ENCODE measurements at regions not wholly inside any gene's neighbourhood (a gene's known extent, or its start where the extent isn't known, plus 50 kb on each side); places are given as distances from the start of the nearest gene placed in this dataset.
"Not testable (repeated sequence)": the region's sequence is repeated elsewhere in the genome, so short reads cannot be mapped to it uniquely, and the experiment has no call there.

DNA sequence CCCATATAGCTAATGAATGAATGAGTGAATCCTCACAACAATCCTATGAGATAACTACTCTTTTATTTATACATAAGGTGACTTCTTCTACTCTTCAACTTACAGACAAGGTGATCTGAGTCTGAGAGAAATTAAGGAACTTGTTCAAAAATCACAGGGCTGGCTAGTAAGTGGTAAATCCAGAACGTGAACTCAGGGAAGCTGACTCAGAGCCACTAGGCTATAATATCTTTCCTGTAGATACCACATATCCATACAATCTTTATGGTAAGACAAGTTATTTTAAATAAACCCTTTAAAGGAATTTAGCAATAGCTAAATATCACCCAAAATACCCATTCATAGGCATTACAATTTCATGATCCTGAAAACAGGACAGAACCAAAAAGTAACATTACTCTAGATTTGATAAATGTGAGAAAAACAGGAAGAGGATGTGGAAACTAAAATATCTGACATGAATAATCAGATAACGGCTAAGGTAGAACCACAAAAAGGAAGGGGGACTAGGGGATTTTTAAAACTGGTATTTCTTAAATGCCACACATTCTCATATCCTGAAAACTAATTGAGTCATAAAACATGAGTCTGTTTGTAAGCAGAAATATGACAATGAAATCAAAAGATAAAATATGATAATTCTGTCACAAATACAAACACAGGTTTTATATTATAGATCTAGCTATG, 119.7 kb downstream of the NBPF8 start:
- H3K27ac Mint-ChIP-seq, result peak overlapping the region; percentile 89

DNA sequence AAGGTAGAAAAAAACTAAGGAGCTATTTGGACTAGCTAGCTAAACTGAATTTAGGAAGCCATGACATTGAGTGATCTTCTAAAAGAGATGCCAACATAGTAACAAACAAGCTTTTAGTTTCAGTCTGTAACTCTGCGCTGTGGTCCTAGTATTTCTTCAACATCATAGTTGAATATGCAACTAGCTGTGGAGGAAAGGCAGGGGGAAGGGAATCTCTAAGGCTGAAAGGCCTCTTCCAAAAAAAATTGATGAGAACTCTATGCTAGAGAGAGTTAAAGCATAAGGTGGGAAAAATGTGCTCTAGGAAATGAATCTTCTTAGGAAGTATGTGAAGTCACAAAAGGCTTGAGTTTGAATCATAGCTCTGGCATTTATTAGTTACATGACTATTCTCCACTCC, 120.2 kb downstream of the NBPF8 start:
- ATAC-seq, result peak; percentile 86
- Mint-ChIP-seq H3K4me1 (peaks cover 11% of the 10 kb centered on the region), H3K4me3 (peak overlapping the region; percentile 58), H3K27ac (peak overlapping the region; percentile 89)
- H3K27me3 Mint-ChIP-seq, H3K36me3 Mint-ChIP-seq, H3K9me3 Mint-ChIP-seq: not testable (repeated sequence)

More for the DNA sequence above, 119.7 kb downstream of the NBPF8 start:
- H3K27me3 Mint-ChIP-seq, H3K36me3 Mint-ChIP-seq, H3K9me3 Mint-ChIP-seq: not testable (repeated sequence)
- Mint-ChIP-seq H3K4me1 (peaks cover 11% of the 10 kb centered on the region), H3K4me3 (peak overlapping the region; percentile 58)
- peak; percentile 93 for ATAC-seq

DNA sequence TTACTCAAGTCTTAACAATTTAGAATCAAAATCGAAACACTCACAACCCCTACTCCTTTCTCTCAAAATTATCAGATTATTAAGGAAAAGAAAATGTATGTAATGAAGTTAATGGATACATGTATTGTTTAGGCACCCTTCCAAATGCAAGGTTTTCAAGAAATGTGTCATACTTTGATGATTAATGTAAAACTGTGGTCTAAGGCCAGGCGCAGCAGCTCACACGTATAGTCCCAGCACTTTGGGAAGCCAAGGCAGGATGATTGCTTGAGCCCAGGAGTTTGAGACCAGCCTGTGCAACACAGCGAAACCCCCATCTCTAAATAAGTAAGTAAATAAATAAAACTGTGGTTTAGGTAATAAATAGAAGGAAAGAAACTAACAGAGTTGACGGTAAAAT, 126.6 kb downstream of the NBPF8 start:
- not testable (repeated sequence) for H3K27me3 Mint-ChIP-seq, H3K27ac Mint-ChIP-seq, H3K4me1 Mint-ChIP-seq, ATAC-seq, H3K36me3 Mint-ChIP-seq, H3K4me3 Mint-ChIP-seq, H3K9me3 Mint-ChIP-seq

DNA sequence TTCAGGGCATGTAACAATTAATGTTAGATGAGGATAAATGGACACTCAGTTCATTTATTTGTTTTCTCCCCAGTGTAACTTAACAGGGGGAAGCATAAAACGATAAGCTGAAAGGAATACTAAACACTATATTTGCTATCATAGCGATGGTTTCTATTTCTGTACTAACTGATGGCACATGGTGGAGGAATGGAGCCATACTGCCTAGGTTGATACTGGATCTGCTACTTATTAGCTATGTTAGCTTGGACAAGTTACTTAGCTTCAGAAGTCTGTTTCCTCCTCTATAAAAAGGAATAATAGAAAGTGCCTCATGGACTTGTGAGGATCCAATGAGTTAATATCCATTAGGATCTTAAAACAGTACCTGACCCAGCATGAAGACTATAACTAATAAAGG, 127.5 kb downstream of the NBPF8 start:
- not testable (repeated sequence) for H3K4me1 Mint-ChIP-seq, H3K27me3 Mint-ChIP-seq, H3K27ac Mint-ChIP-seq, H3K9me3 Mint-ChIP-seq, H3K36me3 Mint-ChIP-seq, H3K4me3 Mint-ChIP-seq, ATAC-seq

DNA sequence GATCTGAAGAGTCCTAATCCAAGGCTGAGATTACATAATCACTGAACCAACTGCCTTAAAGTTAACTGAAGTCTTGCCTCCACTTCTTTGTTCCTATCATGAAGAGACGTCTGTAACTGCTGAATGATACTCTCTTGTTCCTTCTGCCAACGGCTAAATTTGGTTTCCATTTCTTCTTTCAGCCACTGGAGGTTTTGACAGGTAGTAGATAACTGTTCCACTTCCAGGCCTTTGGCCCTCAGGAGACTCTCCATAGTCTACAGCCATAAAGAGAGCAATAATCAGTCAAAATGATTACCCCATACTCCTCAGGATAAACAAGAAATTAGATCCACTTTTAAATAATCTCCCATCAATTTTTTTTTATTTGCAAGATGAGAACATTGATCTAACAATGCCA, 128.1 kb downstream of the NBPF8 start:
- H3K4me1 Mint-ChIP-seq, H3K27ac Mint-ChIP-seq, ATAC-seq, H3K4me3 Mint-ChIP-seq, H3K27me3 Mint-ChIP-seq, H3K9me3 Mint-ChIP-seq, H3K36me3 Mint-ChIP-seq: not testable (repeated sequence)

DNA sequence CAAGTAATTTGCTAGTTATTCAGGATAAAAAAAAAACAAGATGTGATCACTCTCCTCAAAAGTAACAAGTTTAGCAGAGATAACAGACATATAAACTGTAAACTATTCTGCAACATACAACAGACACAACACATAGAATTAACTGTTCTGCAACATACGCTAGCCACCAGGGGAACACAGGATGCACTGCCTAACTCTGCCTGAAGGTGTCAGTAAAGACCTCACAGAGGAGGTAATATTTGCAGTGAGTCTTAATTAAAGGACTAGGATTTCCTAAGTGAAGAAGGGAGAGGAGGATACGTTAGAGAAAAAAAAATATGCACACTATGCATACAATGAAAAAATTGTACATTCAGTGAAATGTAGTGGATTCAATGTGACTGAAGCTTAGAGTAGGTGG, 129.6 kb downstream of the NBPF8 start:
- not testable (repeated sequence) for H3K4me3 Mint-ChIP-seq, H3K27ac Mint-ChIP-seq, H3K36me3 Mint-ChIP-seq, H3K27me3 Mint-ChIP-seq, H3K4me1 Mint-ChIP-seq, H3K9me3 Mint-ChIP-seq
- peak; percentile 76 for ATAC-seq

DNA sequence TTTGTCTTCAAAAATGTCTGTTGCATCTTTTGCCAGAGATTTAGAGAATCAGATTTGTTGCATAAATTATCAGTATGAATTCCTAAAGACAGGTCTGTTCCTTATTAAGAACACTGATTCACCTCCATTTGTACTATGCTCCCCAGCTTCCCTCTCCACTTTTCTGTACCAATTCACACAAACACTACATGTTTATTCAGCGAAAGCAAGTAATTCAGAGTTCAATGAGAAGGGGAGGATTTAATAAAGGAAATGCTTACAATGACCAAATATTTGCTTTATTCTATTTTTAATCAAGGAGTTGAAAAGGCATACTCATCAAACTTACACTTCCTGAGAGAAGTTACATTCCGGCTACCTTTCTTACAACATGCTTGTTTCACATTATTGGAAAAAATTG, 135.5 kb downstream of the NBPF8 start:
- not testable (repeated sequence) for H3K4me3 Mint-ChIP-seq, H3K4me1 Mint-ChIP-seq, ATAC-seq, H3K27ac Mint-ChIP-seq, H3K9me3 Mint-ChIP-seq, H3K27me3 Mint-ChIP-seq, H3K36me3 Mint-ChIP-seq

DNA sequence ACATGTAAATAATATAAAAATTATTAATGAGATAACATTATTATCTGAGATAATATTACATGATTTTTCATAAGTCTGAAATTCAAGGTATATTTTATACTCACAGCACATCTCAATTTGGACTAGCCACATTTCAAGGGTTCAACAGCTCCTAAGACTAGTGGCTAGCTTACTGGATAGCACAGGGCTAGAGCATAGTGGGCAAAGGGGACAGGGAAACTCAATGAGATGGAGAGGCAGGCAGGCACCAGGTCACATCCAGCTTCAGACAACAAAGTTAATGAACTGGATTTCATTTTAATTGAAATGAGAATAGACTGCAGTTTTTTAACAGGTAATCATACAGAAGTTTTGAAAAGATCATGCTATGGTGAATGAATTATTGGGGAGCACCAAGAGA, 137.4 kb downstream of the NBPF8 start:
- H3K36me3 Mint-ChIP-seq, H3K4me1 Mint-ChIP-seq, H3K4me3 Mint-ChIP-seq, H3K9me3 Mint-ChIP-seq, ATAC-seq, H3K27ac Mint-ChIP-seq, H3K27me3 Mint-ChIP-seq: not testable (repeated sequence)

DNA sequence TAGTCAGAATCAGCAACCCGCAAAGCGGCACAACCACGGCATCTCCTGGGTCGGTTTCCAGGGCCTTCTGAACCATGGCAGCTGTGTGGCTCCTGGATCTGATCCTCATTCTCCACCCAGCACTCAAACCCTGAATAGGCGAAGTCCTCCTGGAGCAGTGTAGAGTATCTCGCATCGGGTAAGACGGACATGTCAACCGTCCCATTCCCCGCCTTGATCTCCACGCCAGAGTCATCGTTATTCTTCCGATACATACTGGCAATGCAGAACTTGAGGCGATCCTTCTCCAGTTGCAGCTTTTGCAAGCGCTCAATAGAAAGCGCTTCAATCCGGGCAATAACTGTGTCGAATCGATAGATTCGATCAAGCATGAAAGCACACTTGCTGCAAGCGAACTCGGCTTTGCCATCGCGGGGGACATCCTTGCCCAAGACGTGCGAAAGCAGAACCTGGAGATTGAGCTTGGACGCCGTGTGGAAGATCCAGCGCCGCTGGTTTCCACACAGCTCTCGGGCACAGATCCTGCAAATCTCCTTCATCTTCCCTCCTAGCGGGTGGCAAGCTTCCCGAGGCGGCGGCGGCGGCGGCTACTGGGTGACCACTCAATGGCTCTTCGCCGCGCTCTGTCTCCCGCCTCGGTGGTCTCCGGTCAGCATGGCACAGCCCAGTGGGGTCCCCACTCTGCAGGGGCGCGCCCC, 142.9 kb downstream of the NBPF8 start:
- not testable (repeated sequence) for H3K9me3 Mint-ChIP-seq, H3K36me3 Mint-ChIP-seq, ATAC-seq, H3K4me1 Mint-ChIP-seq, H3K27ac Mint-ChIP-seq, H3K4me3 Mint-ChIP-seq, H3K27me3 Mint-ChIP-seq

DNA sequence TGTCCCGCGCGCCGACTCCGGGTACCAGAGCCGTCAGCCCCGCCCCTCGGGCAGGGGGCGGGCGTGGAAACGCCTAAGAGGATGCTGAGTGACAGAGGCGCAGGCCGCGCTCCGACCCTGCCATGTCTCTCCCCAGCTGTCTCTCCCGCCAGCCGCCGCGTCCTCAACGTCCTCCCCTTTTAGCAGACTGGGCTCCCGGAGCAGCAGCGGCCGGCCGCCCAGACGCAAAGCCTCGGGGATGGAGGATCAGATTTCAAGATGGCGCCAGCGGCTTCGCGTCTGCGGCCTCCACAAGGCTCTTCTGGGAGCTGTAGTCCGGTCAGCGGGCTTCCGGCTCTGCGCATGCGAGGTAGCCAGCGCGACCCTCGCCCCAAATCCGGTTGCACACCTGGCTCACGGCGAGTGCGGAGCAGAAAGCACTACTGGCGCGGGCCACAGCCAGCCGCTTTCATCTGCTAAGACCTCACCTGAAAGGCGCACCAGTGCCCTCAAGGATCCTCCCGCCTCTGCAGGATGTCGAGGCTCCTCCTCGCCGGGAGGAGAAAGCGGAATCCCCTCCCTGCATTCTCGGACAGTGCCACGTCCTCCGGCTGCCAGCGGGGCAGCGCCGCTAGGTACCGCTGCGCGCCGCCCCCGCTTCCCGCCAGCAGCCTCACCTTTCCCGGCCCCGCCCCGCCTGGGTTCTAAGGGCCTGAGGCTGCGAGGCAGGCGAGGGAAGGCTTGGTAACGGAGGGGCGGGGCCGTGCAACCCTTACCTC, 143.6 kb downstream of the NBPF8 start:
- not testable (repeated sequence) for H3K27me3 Mint-ChIP-seq, H3K27ac Mint-ChIP-seq, H3K4me1 Mint-ChIP-seq, H3K36me3 Mint-ChIP-seq, H3K9me3 Mint-ChIP-seq
- H3K4me3 Mint-ChIP-seq, result peak overlapping the region; percentile 85
- peak; percentile 93 for ATAC-seq

DNA sequence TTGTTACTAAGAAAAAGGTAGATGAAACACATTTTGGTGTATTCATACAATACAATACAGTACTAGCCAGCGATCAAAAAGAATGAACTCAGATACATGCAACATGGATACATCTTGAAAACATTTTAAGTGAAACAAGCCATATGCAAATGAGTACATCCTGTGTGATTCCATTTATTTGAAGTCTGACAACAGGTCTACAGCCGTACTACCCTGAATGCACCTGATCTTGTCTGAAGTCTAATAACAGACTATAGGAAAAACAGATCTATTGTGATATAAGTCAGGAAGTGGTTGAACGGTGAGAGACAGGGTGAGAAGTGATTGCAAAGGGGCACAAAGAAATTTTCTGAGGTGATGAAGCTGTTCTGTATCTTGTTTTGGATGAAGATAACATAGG, 146.9 kb downstream of the NBPF8 start:
- not testable (repeated sequence) for H3K4me1 Mint-ChIP-seq, H3K27ac Mint-ChIP-seq, H3K4me3 Mint-ChIP-seq, H3K27me3 Mint-ChIP-seq, H3K36me3 Mint-ChIP-seq, H3K9me3 Mint-ChIP-seq, ATAC-seq

DNA sequence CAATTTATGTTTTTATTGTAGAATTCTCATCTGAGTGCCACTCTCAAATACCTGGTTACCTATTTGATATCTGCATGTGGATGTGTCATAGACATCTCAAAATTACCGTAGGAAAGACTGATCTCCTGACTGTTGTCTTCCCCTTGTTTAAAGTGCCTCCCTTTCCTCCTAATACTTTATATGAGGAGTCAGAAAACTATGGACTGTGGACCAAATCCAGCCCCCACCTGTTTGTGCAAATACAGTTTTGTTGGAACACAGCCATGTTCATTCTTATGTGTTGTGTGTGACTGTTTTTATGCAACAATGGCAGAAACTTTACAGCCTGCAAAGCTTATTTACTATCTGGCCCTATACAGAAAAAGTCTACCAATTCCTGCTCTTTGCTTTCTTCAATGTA, 150.6 kb downstream of the NBPF8 start:
- H3K4me1 Mint-ChIP-seq, H3K27me3 Mint-ChIP-seq, H3K36me3 Mint-ChIP-seq, H3K4me3 Mint-ChIP-seq, H3K9me3 Mint-ChIP-seq, H3K27ac Mint-ChIP-seq, ATAC-seq: not testable (repeated sequence)

DNA sequence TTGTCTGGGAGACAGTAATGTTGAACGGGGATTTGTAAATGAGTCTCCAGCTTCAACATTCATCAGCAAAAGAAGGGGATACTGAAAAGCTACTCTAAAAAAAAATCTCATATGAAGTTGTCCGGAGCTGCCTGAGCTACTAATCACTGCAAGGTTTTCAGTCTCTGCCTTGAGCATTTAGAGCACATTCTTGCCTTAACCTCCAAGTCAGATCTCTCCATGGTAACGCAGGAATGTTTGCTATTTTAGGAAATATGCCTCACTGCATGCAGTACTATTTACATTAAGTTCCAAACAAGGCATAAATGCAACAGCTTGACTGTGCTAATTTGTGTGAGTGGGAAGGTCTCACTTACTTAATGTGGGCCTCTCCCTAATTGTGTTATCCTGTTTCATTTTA, 152.8 kb downstream of the NBPF8 start:
- H3K27ac Mint-ChIP-seq, H3K4me3 Mint-ChIP-seq, ATAC-seq, H3K9me3 Mint-ChIP-seq, H3K4me1 Mint-ChIP-seq, H3K36me3 Mint-ChIP-seq, H3K27me3 Mint-ChIP-seq: not testable (repeated sequence)

DNA sequence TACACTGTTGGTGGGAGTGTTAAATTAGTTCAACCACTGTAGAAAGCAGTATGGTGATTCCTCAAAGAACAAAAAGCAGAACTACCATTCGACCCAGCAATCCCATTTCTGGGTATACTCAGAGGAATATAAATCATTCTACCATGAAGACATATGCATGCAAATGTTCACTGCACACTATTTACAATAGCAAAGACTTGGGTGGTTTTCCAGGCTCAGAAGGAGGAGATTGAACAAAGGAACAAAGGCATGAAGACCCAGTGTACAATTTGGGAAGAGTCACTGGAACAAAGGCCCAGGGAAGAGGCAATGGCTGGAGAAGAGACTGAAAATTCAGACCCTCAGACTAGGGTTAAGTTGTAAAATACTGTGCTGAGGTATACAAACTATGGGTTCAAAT, 148.5 kb upstream of the NBPF26 start:
- H3K4me3 Mint-ChIP-seq, H3K27me3 Mint-ChIP-seq, ATAC-seq, H3K27ac Mint-ChIP-seq, H3K4me1 Mint-ChIP-seq, H3K36me3 Mint-ChIP-seq, H3K9me3 Mint-ChIP-seq: not testable (repeated sequence)

DNA sequence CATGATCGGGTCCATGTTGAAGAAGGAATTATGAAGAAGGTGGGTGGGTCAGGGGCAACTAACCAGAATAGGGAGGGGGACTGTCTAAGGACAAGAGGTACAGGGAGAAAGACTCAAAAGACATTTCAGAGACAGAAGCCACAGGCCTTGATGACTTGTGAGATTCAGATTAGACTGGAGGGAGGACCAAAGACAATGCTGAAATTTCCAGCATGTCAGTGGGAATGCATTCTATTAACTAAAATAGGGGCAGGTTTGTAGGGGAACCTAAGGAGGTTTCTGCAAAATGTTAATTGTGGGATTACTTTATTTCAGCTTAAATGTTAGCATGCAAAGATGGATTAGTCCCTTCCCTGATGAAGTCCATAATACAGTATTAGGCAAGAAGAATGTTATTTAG, 141.6 kb upstream of the NBPF26 start:
- not testable (repeated sequence) for H3K9me3 Mint-ChIP-seq, ATAC-seq, H3K4me3 Mint-ChIP-seq, H3K4me1 Mint-ChIP-seq, H3K36me3 Mint-ChIP-seq, H3K27ac Mint-ChIP-seq, H3K27me3 Mint-ChIP-seq

DNA sequence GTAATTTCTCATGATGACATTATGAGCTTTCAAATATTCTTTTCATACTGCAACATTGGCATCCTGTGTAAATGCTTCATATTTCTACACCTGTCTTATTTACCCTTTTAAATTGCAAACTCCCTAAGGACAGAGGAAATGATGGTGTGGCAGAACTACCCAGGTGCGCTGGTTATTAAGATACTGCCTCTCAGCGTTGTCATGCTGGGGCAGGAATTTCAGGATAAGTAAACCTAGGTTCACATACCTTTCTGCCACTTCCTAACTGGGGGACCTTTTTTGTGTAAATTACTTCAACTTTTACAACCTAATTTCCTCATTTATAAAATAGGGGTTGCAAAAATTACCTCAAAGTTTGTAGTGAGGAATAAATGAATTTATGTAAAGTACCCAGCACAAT, 137.7 kb upstream of the NBPF26 start:
- H3K36me3 Mint-ChIP-seq, result not testable (repeated sequence)

More for the DNA sequence above, 137.7 kb upstream of the NBPF26 start:
- ATAC-seq, H3K4me3 Mint-ChIP-seq, H3K27ac Mint-ChIP-seq, H3K9me3 Mint-ChIP-seq, H3K4me1 Mint-ChIP-seq, H3K27me3 Mint-ChIP-seq: not testable (repeated sequence)
